ENCODE measurements at regions not wholly inside any gene's neighbourhood (a gene's known extent, or its start where the extent isn't known, plus 50 kb on each side); places are given as distances from the start of the nearest gene placed in this dataset.

DNA sequence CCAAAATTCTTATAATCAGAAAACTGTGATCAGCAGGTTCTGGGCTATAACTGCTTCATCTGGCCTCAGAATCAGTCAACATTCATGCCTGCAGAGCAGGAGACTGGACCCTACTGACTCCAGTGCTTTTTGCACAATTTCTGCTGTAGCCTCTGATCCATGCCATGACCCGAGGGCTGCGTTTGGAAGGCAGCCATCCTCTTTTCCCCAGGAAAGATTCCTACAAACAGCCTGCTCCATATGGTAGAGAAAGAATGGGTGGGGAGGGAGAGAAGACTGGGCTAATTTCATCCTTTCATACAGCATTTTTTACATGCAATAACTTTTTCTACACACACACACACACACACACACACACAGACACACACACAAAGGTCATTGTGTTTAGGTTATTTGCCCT is 133.0 kb upstream of the MMADHC start:
- TF ChIP-seq YY1 (IDR thresholded peaks at IDR 0.05; ENCODE audit: extremely low read depth, insufficient replicate concordance, low read depth, low read length), result no peak
- no peak for TF ChIP-seq CTCF (IDR thresholded peaks at IDR 0.05 in 2 of 3, conservative IDR thresholded peaks at IDR 0.05 in 1 of 3; ENCODE audit: borderline replicate concordance in 1 of 3, insufficient read depth in 1 of 3, low read depth in 2 of 3, low read length in 2 of 3)
- no peak for TF ChIP-seq ELF1 (IDR thresholded peaks at IDR 0.05; ENCODE audit: borderline replicate concordance, low read depth)
- TF ChIP-seq EZH2phosphoT487 (IDR thresholded peaks at IDR 0.05; ENCODE audit: borderline replicate concordance), result no peak
- TF ChIP-seq ZNF274 (IDR thresholded peaks at IDR 0.05; ENCODE audit: low read depth, low read length), result no peak
- TF ChIP-seq SP1 (IDR thresholded peaks at IDR 0.05; ENCODE audit: low read depth), result no peak
- TF ChIP-seq EZH2 (IDR thresholded peaks at IDR 0.05), result no peak
- TF ChIP-seq, protein P1, sequence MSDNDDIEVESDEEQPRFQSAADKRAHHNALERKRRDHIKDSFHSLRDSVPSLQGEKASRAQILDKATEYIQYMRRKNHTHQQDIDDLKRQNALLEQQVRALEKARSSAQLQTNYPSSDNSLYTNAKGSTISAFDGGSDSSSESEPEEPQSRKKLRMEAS (IDR thresholded peaks at IDR 0.05), result no peak
- TF ChIP-seq POLR2AphosphoS5 (IDR thresholded peaks at IDR 0.05; ENCODE audit: low read depth, low read length), result no peak
- no peak for TF ChIP-seq CEBPB (IDR thresholded peaks at IDR 0.05; ENCODE audit: low read depth)
